GM18907 (cell line): ENCODE measurements at regions not wholly inside any gene's neighbourhood (a gene's known extent, or its start where the extent isn't known, plus 50 kb on each side); places are given as distances from the start of the nearest gene placed in this dataset.
"Not testable (repeated sequence)": the region's sequence is repeated elsewhere in the genome, so short reads cannot be mapped to it uniquely, and the experiment has no call there.

ENCODE experiments used
- ATAC-seq: cut with Tn5 transposase; IDR thresholded peaks from one replicate; pipeline ENCODE4 v1.9.1; 2021; ENCODE audit warnings: mild to moderate bottlenecking, moderate library complexity; ENCODE audit not compliant: unreplicated experiment

DNA sequence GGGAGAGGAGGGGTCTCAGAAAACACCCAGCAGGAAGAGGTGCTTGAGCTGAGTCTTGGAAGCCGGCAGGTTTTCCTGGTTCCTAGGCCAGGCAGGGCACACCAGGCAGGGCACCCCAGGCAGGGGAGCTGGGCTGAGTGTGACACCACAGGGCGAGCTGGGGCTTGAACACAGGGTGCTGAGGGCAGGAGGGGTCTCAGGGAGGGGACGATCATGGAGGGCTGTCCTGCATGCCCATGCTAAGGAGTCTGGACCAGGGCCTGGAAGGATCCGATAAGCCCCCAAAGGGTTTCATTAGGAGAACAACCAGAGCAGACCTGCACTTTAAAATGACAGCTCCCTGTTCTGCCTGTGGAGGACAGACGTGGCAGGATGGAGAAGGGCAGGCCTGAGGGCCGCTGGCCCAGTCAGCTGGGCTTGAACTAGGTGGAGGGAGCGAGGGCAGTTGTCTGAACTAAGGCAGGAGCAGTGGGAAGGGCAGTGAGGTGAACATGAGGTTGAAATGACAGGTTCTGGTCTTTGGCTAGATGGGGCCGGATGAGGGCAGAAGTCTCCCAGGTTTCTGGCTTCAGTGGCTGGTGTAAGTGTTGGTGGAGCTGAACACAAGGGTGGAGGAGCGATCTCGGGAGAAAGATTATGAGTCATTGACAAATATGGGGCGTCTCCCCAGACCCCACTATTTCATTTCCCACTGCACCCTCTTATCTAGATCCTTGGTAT, 171.0 kb upstream of the PZP start:
- no peak for ATAC-seq

GRCh38 chr12:9378430-9378835, 170.2 kb upstream of the PZP start:
- ATAC-seq = no peak

- ATAC-seq = no peak
Observed at GRCh38 chr12:9372202-9372601, 164.0 kb upstream of the PZP start.

DNA sequence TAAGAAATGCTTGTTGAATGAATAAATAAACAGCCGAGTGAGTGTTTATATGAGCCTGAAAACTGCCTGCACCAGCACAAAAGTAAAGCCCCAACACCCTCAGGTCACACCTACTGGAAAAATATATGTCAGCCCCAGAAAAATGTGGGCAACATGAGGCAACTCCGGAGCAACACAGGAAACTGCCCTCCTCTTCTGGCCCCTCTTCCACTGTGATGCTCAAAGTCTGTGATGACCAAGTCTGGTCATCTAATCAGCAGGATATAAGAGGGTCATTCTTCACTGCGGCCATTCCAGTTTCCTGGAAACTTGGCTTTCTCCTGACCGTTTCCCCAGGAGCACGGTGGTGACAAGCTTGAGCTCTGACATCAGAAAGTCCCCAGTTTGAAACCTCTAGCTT, 159.6 kb upstream of the PZP start:
- ATAC-seq = no peak

GRCh38 chr12:9367201-9367600, 159.0 kb upstream of the PZP start:
- ATAC-seq = no peak

DNA sequence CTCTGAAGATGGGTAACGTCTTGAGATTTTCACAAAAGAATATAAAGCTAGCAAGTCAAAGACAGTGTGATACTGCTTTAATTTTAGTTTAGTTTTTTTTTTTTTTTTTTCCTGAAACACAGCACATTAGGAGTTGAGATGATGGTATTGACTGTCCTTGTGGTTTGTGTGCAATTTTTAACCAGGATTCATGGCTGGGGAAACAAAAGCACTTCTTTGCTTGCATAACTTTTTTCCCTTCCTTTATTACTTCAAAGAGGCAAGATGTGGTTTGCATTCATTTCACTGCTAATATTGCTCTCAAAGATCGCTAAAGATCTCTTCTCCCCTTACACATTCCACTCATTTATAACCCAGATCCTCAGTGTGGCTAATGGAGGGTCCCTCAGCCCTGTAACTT, 157.1 kb upstream of the PZP start:
- no peak for ATAC-seq

DNA sequence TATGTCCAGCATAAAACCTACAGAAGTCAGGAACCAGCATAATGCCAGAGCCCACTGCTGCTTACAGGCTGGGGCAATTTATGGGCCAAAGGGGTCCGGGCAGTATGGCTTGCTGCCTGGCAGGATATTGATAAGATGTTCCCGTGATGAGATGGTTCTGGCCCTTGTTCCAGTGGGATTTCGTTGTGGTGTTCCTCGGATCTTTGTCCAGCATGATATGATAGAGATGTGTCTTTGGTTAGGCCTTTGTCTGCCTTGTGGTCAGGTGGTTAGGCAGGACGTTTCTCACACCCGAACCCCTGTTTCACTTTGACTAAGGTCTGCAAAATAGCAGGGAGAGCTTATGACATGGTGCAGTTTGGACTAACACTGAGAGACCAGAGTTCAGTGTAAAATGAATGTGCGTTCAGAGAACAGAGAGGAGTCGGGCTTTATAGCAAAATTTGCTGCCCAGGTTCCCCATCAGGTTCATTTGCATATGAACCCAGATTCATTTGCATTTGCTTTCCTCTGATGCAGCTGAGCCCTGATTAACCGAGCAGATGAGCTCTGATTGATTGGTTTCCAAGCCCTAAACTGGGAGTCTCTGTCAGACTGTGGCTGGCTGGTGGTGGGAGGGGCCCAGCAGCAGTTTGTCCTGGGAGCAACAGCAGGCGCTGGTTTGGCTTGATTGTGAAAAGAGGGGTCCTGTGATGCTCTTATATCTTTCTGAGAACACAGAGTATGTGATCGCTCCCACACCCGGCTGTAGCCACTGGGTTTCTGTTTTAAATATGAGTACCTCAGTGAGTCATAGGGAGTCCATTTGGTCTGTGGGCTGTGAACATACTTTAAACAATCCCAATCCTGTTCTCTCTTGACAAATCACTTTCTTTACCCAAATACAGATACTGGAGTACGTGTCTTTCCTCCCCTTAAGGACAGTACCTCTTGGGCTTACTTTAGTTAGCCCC, 156.3 kb upstream of the PZP start:
- ATAC-seq = peak; percentile 85

DNA sequence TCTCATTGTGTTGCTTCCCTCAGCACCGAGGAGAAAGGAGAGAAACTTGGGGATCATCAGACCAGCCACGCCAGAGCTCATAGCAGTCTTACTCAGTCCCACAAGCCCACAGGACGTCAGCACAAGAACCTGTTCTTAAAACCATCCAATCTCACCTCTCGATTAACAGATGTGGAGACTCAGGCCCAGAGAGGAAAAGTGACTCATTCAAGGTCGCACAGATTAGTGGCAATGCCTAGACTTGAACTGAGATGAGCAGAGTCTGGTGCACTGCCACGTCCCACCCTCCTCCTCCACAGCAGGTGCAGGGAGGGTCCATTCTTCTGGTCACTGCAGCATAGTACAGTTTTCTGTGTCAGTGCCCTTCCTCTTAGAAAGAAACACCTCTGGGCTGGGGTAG, 154.9 kb upstream of the PZP start:
- no peak for ATAC-seq

DNA sequence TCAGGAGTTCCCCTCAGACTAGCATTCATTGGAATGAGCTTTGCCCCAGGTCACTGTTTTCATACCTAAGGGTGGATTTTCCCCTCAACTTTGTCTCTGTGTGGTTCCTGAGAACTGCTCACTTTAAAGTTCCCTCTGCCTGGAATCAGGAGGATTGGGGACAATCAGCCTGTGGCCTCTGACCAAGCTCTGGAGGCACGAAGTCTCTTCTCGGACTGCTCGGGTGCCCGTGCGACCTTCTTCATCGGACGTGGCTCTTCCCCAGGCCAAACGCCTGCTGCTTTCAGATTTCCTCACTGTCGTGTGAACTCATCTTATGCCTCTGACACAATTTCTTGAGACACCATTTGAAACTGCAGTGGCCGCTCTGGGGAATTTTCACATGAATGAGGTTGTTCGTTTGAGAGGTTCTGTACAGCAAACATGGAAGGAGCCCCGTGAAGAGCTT, 153.7 kb upstream of the PZP start:
- no peak for ATAC-seq

DNA sequence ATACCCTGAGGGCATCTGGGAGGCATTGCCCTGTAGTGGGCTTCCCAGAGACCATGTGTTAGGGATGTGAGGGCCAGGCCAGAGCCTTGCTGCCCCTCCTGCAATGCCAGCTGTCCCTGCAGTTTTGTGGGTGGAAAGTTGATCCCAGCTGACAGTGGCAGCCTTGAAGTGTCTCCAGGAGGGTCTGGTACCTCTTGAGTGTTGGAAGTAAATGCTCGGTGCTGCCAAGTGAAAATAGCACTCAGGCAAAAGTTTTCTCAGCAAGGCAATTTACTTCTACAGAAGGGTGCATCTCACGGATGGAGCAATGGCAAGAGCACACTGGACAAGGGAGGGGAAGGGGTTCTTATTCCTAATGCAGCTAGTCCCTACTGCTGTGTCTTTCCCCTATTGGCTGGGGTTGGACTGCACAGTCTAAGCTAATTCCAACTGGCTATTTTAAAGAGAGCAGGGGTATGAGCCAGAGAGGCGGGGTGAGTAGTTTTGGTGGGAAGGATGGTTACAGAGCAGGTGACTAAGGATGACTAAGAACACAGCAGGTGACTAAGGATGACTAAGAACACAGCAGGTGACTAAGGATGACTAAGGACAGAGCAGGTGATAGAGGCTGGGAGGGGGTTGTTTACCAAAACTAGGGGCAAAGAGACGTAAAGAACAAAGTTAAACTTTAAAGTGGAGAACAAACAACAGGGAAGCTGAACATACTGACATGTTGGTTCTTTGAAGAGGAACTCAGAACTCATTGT, 146.0 kb upstream of the PZP start:
- not testable (repeated sequence) for ATAC-seq

DNA sequence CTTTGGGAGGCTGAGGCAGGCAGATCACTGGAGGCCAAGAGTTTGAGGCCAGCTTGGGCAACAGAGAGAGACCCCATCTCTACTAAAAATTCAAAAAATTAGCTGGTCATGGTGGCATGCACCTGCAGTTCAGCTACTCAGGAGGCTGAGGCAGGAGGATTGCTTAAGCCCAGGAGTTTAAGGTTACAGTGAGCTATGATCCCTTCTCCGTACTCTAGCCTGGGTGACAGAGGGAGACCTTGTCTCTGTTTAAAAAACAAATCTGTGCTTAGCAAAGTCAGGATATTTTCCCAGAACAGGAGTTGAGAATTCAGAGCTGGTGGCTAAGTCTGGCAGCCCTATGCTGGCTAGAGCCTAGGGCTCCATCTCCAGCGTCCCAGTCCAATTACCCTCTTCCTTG, 142.9 kb upstream of the PZP start:
- no peak for ATAC-seq

GRCh38 chr12:9349888-9350885, 142.0 kb upstream of the PZP start:
- no peak for ATAC-seq

DNA sequence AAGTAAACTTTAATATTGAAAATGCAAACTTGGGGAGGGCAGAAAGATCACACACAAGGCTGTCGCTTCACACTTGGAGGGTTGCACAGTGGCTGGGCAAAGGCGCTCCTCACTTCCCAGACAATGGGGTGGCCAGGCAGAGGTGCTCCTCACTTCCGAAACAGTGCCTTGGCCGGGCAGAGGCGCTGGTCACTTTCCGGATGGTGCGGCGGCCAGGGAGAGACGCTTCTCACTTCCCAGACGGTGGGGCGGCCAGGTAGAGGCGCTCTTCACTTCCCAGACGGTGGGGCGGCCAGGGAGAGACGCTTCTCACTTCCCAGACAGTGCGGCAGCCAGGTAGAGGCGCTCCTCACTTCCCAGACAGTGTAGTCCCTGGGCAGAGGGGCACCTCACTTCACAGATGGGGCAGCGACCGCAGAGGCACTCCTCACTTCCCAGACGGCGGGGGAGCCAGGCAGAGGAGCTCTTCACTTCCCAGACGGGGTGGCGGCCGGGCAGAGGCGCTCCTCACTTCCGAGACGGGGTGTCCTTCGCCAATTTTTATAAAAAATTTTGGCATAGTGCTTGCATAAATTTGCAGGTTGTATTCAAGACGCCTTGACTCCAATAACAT, 140.8 kb upstream of the PZP start:
- ATAC-seq = no peak

DNA sequence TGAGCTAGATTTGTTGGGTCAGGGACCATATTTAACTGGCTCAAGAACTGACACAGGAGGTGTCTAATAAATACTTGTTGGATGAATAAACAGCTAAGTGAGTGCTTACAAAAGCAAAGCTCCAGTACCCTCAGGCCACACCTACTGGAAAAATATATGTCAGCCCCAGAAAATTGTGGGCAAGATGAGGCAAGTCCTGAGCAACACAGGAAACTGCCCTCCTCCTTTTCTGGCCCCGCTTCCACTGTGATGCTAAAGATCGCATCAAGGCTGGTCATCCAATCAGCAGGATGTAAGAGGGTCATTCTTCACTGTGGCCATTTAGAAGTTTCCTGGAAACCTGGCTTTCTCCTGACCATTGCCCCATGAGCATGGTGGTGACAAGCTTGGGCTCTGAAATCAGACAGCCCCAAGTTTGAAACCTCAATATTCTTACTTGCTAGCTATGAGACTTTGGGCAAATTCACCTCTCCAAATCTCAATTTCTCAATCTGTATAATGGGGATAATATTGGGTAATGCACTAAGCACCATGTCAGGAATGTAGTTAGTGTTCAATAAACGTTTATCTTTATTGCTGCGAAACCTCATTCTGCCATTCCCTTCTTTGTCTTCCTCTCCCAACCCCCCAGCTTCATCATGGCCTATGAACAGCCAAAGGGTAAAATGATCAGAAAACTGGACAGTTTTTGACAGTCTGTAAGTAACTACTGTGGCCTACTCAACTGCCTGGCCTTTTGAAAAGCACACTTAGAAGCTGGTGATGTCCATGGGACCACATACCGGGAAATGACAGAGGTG, 139.3 kb upstream of the PZP start:
- no peak for ATAC-seq

- no peak for ATAC-seq
Observed at GRCh38 chr12:9346866-9347327, 138.7 kb upstream of the PZP start.

DNA sequence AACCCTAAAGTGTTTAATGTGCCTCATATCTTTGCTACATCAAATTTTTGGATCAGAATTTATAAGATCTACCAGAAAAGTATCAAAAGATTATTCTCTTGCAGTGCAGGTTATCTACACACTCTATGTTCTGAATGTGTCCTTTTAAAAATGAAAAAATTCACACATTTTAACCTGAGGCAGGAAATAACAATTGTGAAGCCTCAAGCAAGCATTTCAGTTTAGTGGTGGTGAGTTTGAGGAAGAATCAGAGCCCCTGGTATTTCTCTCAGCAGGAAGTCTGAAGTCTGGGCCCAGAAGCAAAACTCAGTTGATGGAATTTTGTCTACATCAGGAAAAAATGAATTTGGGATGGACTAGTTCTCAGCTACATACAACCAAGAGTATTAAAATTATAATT, 137.0 kb upstream of the PZP start:
- ATAC-seq = no peak

DNA sequence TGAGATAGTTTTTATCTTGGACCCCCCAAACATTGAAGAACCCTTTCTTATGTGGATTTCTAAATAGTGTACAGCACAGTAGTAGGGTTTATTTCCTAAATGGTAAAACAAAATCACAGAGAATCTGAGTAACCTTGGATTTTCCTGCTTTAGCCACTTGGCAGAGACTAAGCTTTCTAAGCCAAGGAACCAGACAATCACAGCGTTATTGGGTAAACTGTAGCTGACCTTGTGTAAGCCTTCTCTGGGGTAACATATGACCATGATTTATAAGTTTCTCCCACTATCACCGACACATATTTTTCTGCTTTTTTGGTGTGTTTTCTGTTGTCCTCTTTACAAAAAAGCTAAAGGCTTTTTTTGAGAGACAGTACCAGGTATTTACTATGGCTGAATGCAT, 136.3 kb upstream of the PZP start:
- no peak for ATAC-seq

GRCh38 chr12:9343731-9344130, 135.5 kb upstream of the PZP start:
- no peak for ATAC-seq
